Sigmoid colon (tissue), 4 donors: ENCODE measurements at regions not wholly inside any gene's neighbourhood (a gene's known extent, or its start where the extent isn't known, plus 50 kb on each side); places are given as distances from the start of the nearest gene placed in this dataset.

Source experiments
- CTCF ChIP-seq, 4 experiments: fragments of 450-650 bp in 3 of 4; fragments of 200-600 bp in 1 of 4; IDR thresholded peaks; one replicate each; pipeline ENCODE4 v1.5.1; 2016 to 2019; ENCODE audit warnings: antibody characterized with exemption in 4 of 4, mild to moderate bottlenecking in 3 of 4, moderate library complexity in 2 of 4
- EP300 ChIP-seq, 4 donors: sonication (generic); formaldehyde crosslinking; IDR thresholded peaks; one replicate each; pipeline ENCODE4 v1.6.1; 2017; ENCODE audit warnings: antibody characterized with exemption in 4 of 4
- POLR2A ChIP-seq, 2 donors: fragments of 450-650 bp; IDR thresholded peaks; one replicate each; pipeline ENCODE4 v1.6.1; 2016; ENCODE audit warnings: antibody characterized with exemption in 2 of 2, mild to moderate bottlenecking in 2 of 2, moderate library complexity in 2 of 2
- POLR2AphosphoS5 ChIP-seq, 4 donors: sonication (generic); formaldehyde crosslinking; IDR thresholded peaks; one replicate each; pipeline ENCODE4 v1.6.1; 2017; ENCODE audit warnings: antibody characterized with exemption in 4 of 4

GRCh38 chr17:71500761-71501555 is 619.9 kb upstream of the SOX9 start:
- TF ChIP-seq POLR2A (IDR thresholded peaks at IDR 0.05), result no peak
- TF ChIP-seq CTCF (IDR thresholded peaks at IDR 0.05), result no peak
- TF ChIP-seq POLR2AphosphoS5 (IDR thresholded peaks at IDR 0.05), result no peak
- no peak for TF ChIP-seq EP300 (IDR thresholded peaks at IDR 0.05)
